ENCODE measurements at regions not wholly inside any gene's neighbourhood (a gene's known extent, or its start where the extent isn't known, plus 50 kb on each side); places are given as distances from the start of the nearest gene placed in this dataset.

DNA sequence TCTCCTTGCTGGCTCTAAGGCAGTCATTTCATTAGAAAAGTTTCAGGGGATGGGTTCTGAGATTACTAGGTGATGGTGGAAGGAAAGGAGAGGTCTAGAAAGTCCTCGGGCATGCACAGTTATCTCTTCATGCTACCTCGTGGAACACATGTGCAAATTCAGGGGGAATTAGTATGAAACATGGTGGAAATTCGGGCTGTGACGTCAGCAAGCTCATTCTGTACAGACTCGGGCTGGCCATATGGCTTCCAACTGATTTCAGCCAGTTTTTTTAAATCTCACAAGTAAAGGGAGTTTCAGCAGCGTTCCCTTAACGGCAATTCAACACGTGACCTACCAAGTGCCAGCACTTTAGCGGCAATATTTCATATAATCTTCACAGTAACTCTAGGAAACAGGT is 251.1 kb downstream of the TBL1XR1 start:
- no peak for DNase-seq (ENCODE audit: low spot score)
- no peak for TF ChIP-seq CTCF (IDR thresholded peaks at IDR 0.05; ENCODE audit: extremely low read depth, insufficient read depth, missing control alignments)
- in situ Hi-C loops (cut with MboI; ENCODE audit: low pct_unique_long_range_greater_than_20kb, low sequenced_read_pairs, unreplicated experiment), result no loop called here

- in situ Hi-C loops (cut with MboI; ENCODE audit: low pct_unique_long_range_greater_than_20kb, low sequenced_read_pairs, unreplicated experiment), result no loop called here
- no peak for DNase-seq (ENCODE audit: low spot score)
- no peak for TF ChIP-seq CTCF (IDR thresholded peaks at IDR 0.05; ENCODE audit: extremely low read depth, insufficient read depth, missing control alignments)
These were observed 255.0 kb downstream of the TBL1XR1 start for GRCh38 chr3:176942305-176942704.

DNA sequence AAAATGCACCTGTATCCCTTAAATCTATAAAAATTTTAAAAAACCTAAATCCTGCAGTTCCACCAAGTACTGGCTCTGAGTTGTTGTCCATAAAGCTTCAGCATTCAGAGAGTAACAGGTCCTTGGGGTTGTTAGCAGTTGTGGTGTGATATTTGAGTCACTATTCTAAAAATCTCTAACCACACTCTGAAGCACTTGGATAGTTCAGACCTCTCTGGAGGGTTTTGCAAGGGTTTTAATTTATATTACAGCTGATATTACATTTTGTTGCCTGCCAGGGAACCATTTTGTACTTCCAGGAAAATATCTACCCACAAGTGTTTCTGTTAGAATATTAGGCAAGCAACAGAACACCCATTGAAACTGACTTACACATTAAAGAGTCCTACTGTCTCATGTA is 255.6 kb downstream of the TBL1XR1 start:
- TF ChIP-seq CTCF (IDR thresholded peaks at IDR 0.05; ENCODE audit: extremely low read depth, insufficient read depth, missing control alignments), result no peak
- in situ Hi-C loops (cut with MboI; ENCODE audit: low pct_unique_long_range_greater_than_20kb, low sequenced_read_pairs, unreplicated experiment), result no loop called here
- no peak for DNase-seq (ENCODE audit: low spot score)

- in situ Hi-C loops (cut with MboI; ENCODE audit: low pct_unique_long_range_greater_than_20kb, low sequenced_read_pairs, unreplicated experiment), result no loop called here
- peak; percentile 80 for TF ChIP-seq CTCF (IDR thresholded peaks at IDR 0.05; ENCODE audit: extremely low read depth, insufficient read depth, missing control alignments)
- DNase-seq (ENCODE audit: low spot score), result peak; percentile 71
These were observed 258.1 kb downstream of the TBL1XR1 start for GRCh38 chr3:176939022-176939817.

- no peak for DNase-seq (ENCODE audit: low spot score)
- in situ Hi-C loops (cut with MboI; ENCODE audit: low pct_unique_long_range_greater_than_20kb, low sequenced_read_pairs, unreplicated experiment), result no loop called here
- no peak for TF ChIP-seq CTCF (IDR thresholded peaks at IDR 0.05; ENCODE audit: extremely low read depth, insufficient read depth, missing control alignments)
These were observed 259.3 kb downstream of the TBL1XR1 start for GRCh38 chr3:176937994-176938393.

GRCh38 chr3:176937541-176937940 is 259.7 kb downstream of the TBL1XR1 start:
- no peak for TF ChIP-seq CTCF (IDR thresholded peaks at IDR 0.05; ENCODE audit: extremely low read depth, insufficient read depth, missing control alignments)

More at GRCh38 chr3:176937541-176937940, 259.7 kb downstream of the TBL1XR1 start:
- DNase-seq (ENCODE audit: low spot score), result no peak
- in situ Hi-C loops (cut with MboI; ENCODE audit: low pct_unique_long_range_greater_than_20kb, low sequenced_read_pairs, unreplicated experiment), result no loop called here

Data from GM13977 (cell line).